ENCODE measurements at regions not wholly inside any gene's neighbourhood (a gene's known extent, or its start where the extent isn't known, plus 50 kb on each side); places are given as distances from the start of the nearest gene placed in this dataset.

GRCh38 chr7:156440456-156440855 lies 200.1 kb upstream of the RNF32 start:
- DNase-seq: no peak

- DNase-seq: no peak
Measured at GRCh38 chr7:156438011-156438410, 202.6 kb upstream of the RNF32 start.

GRCh38 chr7:156437021-156437614 lies 203.5 kb upstream of the RNF32 start:
- DNase-seq: no peak

GRCh38 chr7:156435486-156436231 lies 204.9 kb upstream of the RNF32 start:
- no peak for DNase-seq

GRCh38 chr7:156434706-156435105 lies 205.9 kb upstream of the RNF32 start:
- DNase-seq: no peak

GRCh38 chr7:156432018-156432417 lies 208.6 kb upstream of the RNF32 start:
- no peak for DNase-seq

- DNase-seq: no peak
Measured at GRCh38 chr7:156430109-156430508, 210.5 kb upstream of the RNF32 start.

- DNase-seq: no peak
Measured at GRCh38 chr7:156429514-156429913, 211.1 kb upstream of the RNF32 start.

- DNase-seq: no peak
Measured at GRCh38 chr7:156423876-156424275, 216.7 kb upstream of the RNF32 start.

GRCh38 chr7:156420496-156420895 lies 220.1 kb upstream of the RNF32 start:
- no peak for DNase-seq

GRCh38 chr7:156419782-156420181 lies 220.8 kb upstream of the RNF32 start:
- DNase-seq: no peak

- no peak for DNase-seq
Measured at GRCh38 chr7:156402255-156402654, 238.3 kb upstream of the RNF32 start.

GRCh38 chr7:156401617-156402016 lies 239.0 kb upstream of the RNF32 start:
- DNase-seq: no peak

- no peak for DNase-seq
Measured at GRCh38 chr7:156400046-156400445, 240.5 kb upstream of the RNF32 start.

GRCh38 chr7:156397249-156397648 lies 243.3 kb upstream of the RNF32 start:
- DNase-seq: no peak

- no peak for DNase-seq
Measured at GRCh38 chr7:156389116-156389692, 251.4 kb upstream of the RNF32 start.

GRCh38 chr7:156386097-156386496 lies 254.5 kb upstream of the RNF32 start:
- DNase-seq: no peak

GRCh38 chr7:156384706-156385105 lies 255.9 kb upstream of the RNF32 start:
- no peak for DNase-seq

- no peak for DNase-seq
Measured at GRCh38 chr7:156383526-156383925, 257.0 kb upstream of the RNF32 start.

- no peak for DNase-seq
Measured at GRCh38 chr7:156380261-156380660, 260.3 kb upstream of the RNF32 start.

- DNase-seq: no peak
Measured at GRCh38 chr7:156379324-156380070, 261.1 kb upstream of the RNF32 start.

GRCh38 chr7:156378806-156379205 lies 261.8 kb upstream of the RNF32 start:
- DNase-seq: no peak

GRCh38 chr7:156376317-156376716 lies 264.3 kb upstream of the RNF32 start:
- DNase-seq: no peak

GRCh38 chr7:156374335-156374734 lies 266.2 kb upstream of the RNF32 start:
- no peak for DNase-seq
